ENCODE measurements at regions not wholly inside any gene's neighbourhood (a gene's known extent, or its start where the extent isn't known, plus 50 kb on each side); places are given as distances from the start of the nearest gene placed in this dataset.

- no peaks in the 10 kb centered on the region for H3K27me3 ChIP-seq
- ATAC-seq = no peak
- no peaks in the 10 kb centered on the region for H3K9me3 ChIP-seq
- in situ Hi-C loops (cut with MboI; ENCODE audit: low sequenced_read_pairs in 4 of 4) = loop anchor here in 1 of 4 donors (25.0 kb wide), 1 partner anchor 604 kb away; no protein-coding TSS in a partner anchor
- peaks cover 11 to 17% of the 10 kb centered on the region in 2 donors for H3K4me1 ChIP-seq
- no peaks in the 10 kb centered on the region for H3K36me3 ChIP-seq
- H3K4me3 ChIP-seq = no peak overlapping the region
- no peak for TF ChIP-seq POLR2A (IDR thresholded peaks at IDR 0.05)
- no peak for TF ChIP-seq CTCF (IDR thresholded peaks at IDR 0.05 in 4 of 5, conservative IDR thresholded peaks at IDR 0.05 in 1 of 5)
- no peak overlapping the region for H3K27ac ChIP-seq
- intact Hi-C loops (cut with DNase I; ENCODE audit: low total_unique reads) = no loop called here
- DNase-seq = no peak
Observed at GRCh38 chr3:16808393-16809107, 76.2 kb upstream of the PLCL2 start.

DNA sequence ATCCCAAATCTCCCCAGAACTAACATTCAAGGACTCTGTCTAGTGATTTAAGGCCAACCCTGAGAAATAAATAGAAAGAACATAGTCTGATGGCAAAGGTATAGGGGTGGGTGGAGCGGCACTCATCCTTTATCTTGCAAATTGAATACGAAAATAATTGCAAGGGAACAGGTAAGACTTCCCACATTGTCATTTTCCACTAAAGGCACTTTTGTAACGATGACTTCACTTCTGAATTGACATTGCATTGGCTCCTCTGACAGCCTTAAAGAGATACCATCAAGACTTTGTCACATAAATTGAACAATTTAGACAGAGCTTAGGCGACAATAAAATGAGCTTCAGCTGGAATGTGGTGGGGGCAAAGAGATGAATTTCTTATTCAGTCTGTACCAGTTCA is 75.3 kb upstream of the PLCL2 start:
- ATAC-seq (no peak), DNase-seq (no peak)
- no peaks in the 10 kb centered on the region for H3K36me3 ChIP-seq
- in situ Hi-C loops (cut with MboI; ENCODE audit: low sequenced_read_pairs in 4 of 4) (loop anchor here in 1 of 4 donors (25.0 kb wide), 1 partner anchor 603 kb away; no protein-coding TSS in a partner anchor), intact Hi-C loops (cut with DNase I; ENCODE audit: low total_unique reads) (no loop called here)
- no peak overlapping the region for H3K4me3 ChIP-seq
- peaks cover 11 to 17% of the 10 kb centered on the region in 2 donors for H3K4me1 ChIP-seq
- H3K27me3 ChIP-seq = no peaks in the 10 kb centered on the region
- H3K27ac ChIP-seq = no peak overlapping the region
- no peaks in the 10 kb centered on the region for H3K9me3 ChIP-seq
- TF ChIP-seq CTCF (IDR thresholded peaks at IDR 0.05 in 4 of 5, conservative IDR thresholded peaks at IDR 0.05 in 1 of 5) = no peak
- no peak for TF ChIP-seq POLR2A (IDR thresholded peaks at IDR 0.05)

- Histone ChIP-seq H3K4me3 (no peak overlapping the region), H3K36me3 (no peaks in the 10 kb centered on the region), H3K4me1 (peaks cover 11 to 17% of the 10 kb centered on the region in 2 donors), H3K27me3 (no peaks in the 10 kb centered on the region), H3K27ac (no peak overlapping the region), H3K9me3 (no peaks in the 10 kb centered on the region)
- no peak for TF ChIP-seq CTCF (IDR thresholded peaks at IDR 0.05 in 4 of 5, conservative IDR thresholded peaks at IDR 0.05 in 1 of 5)
- no peak for TF ChIP-seq POLR2A (IDR thresholded peaks at IDR 0.05)
- no peak for ATAC-seq
- intact Hi-C loops (cut with DNase I; ENCODE audit: low total_unique reads) = no loop called here
- no peak for DNase-seq
- in situ Hi-C loops (cut with MboI; ENCODE audit: low sequenced_read_pairs in 4 of 4) = loop anchor here in 1 of 4 donors (25.0 kb wide), 1 partner anchor 602 kb away; no protein-coding TSS in a partner anchor
Observed at GRCh38 chr3:16809993-16810392, 74.8 kb upstream of the PLCL2 start.

DNA sequence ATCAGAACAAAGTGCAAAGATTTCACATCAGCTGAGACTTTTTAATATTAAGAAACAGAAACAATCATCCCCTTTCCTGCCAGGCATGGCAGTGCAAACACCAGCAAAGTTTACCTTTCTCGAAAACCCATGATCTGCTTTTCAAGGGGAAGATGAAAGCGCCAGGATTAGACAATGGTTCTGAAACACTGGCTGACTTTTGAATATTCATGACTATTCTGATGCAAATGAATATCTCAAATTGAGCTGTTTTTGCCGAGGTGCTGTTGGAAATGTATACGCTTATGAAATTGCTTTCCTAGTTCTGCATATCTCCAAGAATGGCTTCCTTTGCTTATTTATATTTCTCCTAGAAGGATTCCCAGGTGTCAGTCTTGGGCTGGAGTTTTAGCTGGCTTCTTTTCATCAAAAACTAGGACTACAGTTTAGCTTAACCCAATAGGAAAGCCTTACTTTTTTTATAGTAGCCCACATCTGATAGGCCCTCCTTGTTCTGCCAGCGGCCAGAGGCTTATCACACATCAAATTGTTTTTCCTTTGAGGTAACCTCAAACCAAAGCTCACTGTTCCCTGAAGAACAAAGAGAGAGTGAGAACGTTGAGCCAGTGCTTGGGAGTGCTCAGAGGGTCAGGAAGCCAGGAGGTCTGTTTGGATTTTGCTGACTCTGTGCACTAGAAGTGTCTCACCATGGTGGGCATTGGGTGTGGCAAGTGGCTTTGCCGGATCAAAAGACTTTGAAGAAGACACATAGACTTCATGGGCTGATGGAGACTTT is 74.0 kb upstream of the PLCL2 start:
- intact Hi-C loops (cut with DNase I; ENCODE audit: low total_unique reads) (no loop called here), in situ Hi-C loops (cut with MboI; ENCODE audit: low sequenced_read_pairs in 4 of 4) (loop anchor here in 1 of 4 donors (25.0 kb wide), 1 partner anchor 602 kb away; no protein-coding TSS in a partner anchor)
- H3K4me3 ChIP-seq = no peak overlapping the region
- no peaks in the 10 kb centered on the region for H3K36me3 ChIP-seq
- H3K4me1 ChIP-seq = peaks cover 11 to 17% of the 10 kb centered on the region in 2 donors
- no peaks in the 10 kb centered on the region for H3K27me3 ChIP-seq
- DNase-seq (no peak), ATAC-seq (no peak)
- TF ChIP-seq POLR2A (IDR thresholded peaks at IDR 0.05) (no peak), CTCF (IDR thresholded peaks at IDR 0.05 in 4 of 5, conservative IDR thresholded peaks at IDR 0.05 in 1 of 5) (no peak)
- H3K27ac ChIP-seq = no peak overlapping the region
- H3K9me3 ChIP-seq = no peaks in the 10 kb centered on the region
